Adrenal gland (tissue), 9 donors: ENCODE measurements at regions not wholly inside any gene's neighbourhood (a gene's known extent, or its start where the extent isn't known, plus 50 kb on each side); places are given as distances from the start of the nearest gene placed in this dataset.

ENCODE experiments used
- DNase-seq, 7 donors: peaks; one replicate each; pipeline ENCODE4 v3.0.0-alpha.2; 2019 to 2020
- H3K27ac ChIP-seq, 5 donors: fragments of 200-600 bp; sonication (generic) in 4 of 5; 1 replicate in 3 of 5; 2 replicates in 2 of 5; pipeline versions ENCODE4 v1.5.1 to v1.8.0; 2016 to 2020; ENCODE audit warnings: mild to moderate bottlenecking in 1 of 5
- H3K27me3 ChIP-seq: fragments of 200-600 bp; 2 replicates; pipeline ENCODE4 v1.8.0; 2021
- H3K36me3 ChIP-seq, 2 donors: fragments of 200-600 bp; replicated peaks in 1 of 2; 1 replicate in 1 of 2; 2 replicates in 1 of 2; pipeline versions ENCODE4 v1.5.1 to v1.8.0; 2018 to 2022
- H3K4me1 ChIP-seq, 2 donors: fragments of 200-600 bp; replicated peaks in 1 of 2; 1 replicate in 1 of 2; 2 replicates in 1 of 2; pipeline versions ENCODE4 v1.5.1 to v1.8.0; 2018 to 2021
- H3K4me3 ChIP-seq, 4 donors: fragments of 200-600 bp; sonication (generic) in 3 of 4; one replicate each; pipeline ENCODE4 v1.5.1; 2016 to 2018
- H3K9me3 ChIP-seq, 3 donors: fragments of 200-600 bp; sonication (generic) in 1 of 3; replicated peaks in 1 of 3; 1 replicate in 2 of 3; 2 replicates in 1 of 3; pipeline versions ENCODE4 v1.5.1 to v1.8.0; 2016 to 2021
- POLR2A ChIP-seq, 2 donors: fragments of 450-650 bp; IDR thresholded peaks; one replicate each; pipeline ENCODE4 v1.6.1; 2017; ENCODE audit warnings: antibody characterized with exemption in 2 of 2, mild to moderate bottlenecking in 2 of 2, moderate library complexity in 1 of 2
- WGBS, 4 donors: extraction: QIAGEN DNeasy Blood & Tissue Kit in 2 of 4; methylation state at CpG; one replicate each; pipeline versions ENCODE4 v1.1.5 to v1.1.7; 2013 to 2017; 5-methylcytosine and 5-hydroxymethylcytosine counted together
- intact Hi-C, 2 donors: fragments of 100-400 bp; cut with DNase I; formaldehyde crosslinking; loops; one replicate each; pipeline versions ENCODE4 v1.14.1 to v1.15.0; 2022 to 2023
- TF ChIP-seq, protein P1 (sequence below), 6 experiments: fragments of 450-650 bp in 4 of 6; fragments of 200-600 bp in 2 of 6; sonication (generic) in 1 of 6; IDR thresholded peaks; 1 replicate in 5 of 6; 2 replicates in 1 of 6; pipeline versions ENCODE4 v1.5.1 to v1.8.0; 2016 to 2021; ENCODE audit warnings: antibody characterized with exemption in 6 of 6, mild to moderate bottlenecking in 2 of 6, moderate library complexity in 1 of 6
- donor health status: healthy with polysubstance abuse.
- donor health status: Bipolar disorder and iron deficiency.
- donor health status: DM: yes; HTN: yes; CAD: no.
- donor health status: DM: no; HTN: no; CAD: no.
- donor health status: DM: no; HTN: no; CAD: no.

DNA sequence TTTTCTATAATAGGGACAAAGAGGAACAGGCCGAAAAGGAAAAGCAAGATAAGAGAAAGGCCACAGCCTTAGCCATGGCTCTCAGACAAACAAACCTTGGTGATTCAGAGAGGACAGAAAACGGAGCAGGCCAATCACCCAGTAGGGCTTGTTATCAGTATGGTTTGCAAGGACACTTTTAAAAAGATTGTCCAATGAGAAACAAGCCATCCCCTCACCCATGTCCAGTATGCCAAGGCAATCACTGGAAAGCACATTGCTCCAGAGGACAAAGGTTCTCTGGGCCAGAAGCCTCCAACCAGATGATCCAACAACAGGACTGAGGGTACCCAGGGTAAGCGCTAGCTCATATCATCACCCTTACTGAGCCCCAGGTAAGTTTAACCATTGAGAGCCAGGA, 243.8 kb upstream of the BTG1 start:
- Histone ChIP-seq H3K4me1 (peaks cover 0 to 7% of the 10 kb centered on the region in 2 donors), H3K36me3 (no peaks in the 10 kb centered on the region), H3K27me3 (no peaks in the 10 kb centered on the region), H3K27ac (peak overlapping the region in 2 of 5 donors; percentile 56 to 67), H3K9me3 (peaks cover 0 to 6% (median 0%) of the 10 kb centered on the region in 3 donors), H3K4me3 (no peak overlapping the region)
- intact Hi-C loops: no loop called here
- peak; percentile 41 to 86 (median 67) for DNase-seq
- no peak for TF ChIP-seq POLR2A (IDR thresholded peaks at IDR 0.05)
- TF ChIP-seq, protein P1, sequence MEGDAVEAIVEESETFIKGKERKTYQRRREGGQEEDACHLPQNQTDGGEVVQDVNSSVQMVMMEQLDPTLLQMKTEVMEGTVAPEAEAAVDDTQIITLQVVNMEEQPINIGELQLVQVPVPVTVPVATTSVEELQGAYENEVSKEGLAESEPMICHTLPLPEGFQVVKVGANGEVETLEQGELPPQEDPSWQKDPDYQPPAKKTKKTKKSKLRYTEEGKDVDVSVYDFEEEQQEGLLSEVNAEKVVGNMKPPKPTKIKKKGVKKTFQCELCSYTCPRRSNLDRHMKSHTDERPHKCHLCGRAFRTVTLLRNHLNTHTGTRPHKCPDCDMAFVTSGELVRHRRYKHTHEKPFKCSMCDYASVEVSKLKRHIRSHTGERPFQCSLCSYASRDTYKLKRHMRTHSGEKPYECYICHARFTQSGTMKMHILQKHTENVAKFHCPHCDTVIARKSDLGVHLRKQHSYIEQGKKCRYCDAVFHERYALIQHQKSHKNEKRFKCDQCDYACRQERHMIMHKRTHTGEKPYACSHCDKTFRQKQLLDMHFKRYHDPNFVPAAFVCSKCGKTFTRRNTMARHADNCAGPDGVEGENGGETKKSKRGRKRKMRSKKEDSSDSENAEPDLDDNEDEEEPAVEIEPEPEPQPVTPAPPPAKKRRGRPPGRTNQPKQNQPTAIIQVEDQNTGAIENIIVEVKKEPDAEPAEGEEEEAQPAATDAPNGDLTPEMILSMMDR (IDR thresholded peaks at IDR 0.05): no peak
- 38 to 48% (median 41%) methylated on average over 3 of the region's 3 CpGs for WGBS, 4 donors

DNA sequence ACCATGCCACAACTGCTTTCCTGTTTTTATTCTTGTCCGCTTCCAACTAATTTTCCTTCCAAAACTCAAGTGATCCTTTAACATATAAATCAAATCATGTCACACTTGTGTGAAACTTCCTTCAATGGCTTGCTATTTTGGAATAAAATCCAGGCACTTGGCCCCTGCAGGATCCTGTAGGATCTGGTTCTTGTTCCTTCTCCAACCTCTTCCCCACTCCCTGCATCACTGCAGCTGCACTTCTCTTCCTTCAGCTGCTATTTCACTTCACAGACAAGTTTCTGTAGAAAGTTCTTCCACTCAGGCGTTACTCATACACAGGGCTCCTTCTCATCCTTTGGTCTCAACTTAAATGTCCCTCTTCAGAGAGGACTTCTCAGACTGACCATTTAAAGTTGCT, 239.7 kb upstream of the BTG1 start:
- intact Hi-C loops: no loop called here
- Histone ChIP-seq H3K4me3 (no peak overlapping the region), H3K36me3 (no peaks in the 10 kb centered on the region), H3K27ac (no peak overlapping the region), H3K9me3 (no peaks in the 10 kb centered on the region), H3K4me1 (peaks cover 0 to 7% of the 10 kb centered on the region in 2 donors), H3K27me3 (no peaks in the 10 kb centered on the region)
- DNase-seq: no peak
- 88 to 93% (median 92%) methylated on average over 2 of the region's 2 CpGs for WGBS, 4 donors
- TF ChIP-seq POLR2A (IDR thresholded peaks at IDR 0.05): no peak
- TF ChIP-seq, protein P1 (IDR thresholded peaks at IDR 0.05): no peak

DNA sequence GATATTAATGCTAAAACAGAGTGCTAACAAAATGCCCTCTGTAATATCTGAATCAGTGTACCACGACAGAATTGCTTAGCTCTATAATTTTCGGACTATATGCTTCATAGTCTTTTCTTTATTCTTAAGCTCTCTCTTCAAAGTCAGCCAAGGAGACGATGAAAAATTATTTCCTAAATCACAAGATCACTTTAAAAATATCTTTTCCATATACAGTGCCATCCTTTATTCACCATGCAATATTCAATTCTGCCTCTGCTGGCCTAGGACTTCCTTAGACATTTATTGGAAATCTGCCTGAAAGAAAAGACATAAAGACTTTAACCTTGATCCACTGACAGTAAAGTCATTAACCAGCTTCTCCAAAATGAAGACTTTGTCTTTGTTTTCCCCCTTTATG, 238.9 kb upstream of the BTG1 start:
- no peak overlapping the region for H3K27ac ChIP-seq
- no peaks in the 10 kb centered on the region for H3K36me3 ChIP-seq
- H3K4me1 ChIP-seq: peaks cover 0 to 7% of the 10 kb centered on the region in 2 donors
- TF ChIP-seq POLR2A (IDR thresholded peaks at IDR 0.05): no peak
- TF ChIP-seq, protein P1 (IDR thresholded peaks at IDR 0.05): no peak
- H3K27me3 ChIP-seq: no peaks in the 10 kb centered on the region
- intact Hi-C loops: no loop called here
- no peak overlapping the region for H3K4me3 ChIP-seq
- H3K9me3 ChIP-seq: no peaks in the 10 kb centered on the region
- no peak for DNase-seq
- 70 to 96% (median 87%) methylated on average over 3 of the region's 3 CpGs for WGBS, 4 donors

DNA sequence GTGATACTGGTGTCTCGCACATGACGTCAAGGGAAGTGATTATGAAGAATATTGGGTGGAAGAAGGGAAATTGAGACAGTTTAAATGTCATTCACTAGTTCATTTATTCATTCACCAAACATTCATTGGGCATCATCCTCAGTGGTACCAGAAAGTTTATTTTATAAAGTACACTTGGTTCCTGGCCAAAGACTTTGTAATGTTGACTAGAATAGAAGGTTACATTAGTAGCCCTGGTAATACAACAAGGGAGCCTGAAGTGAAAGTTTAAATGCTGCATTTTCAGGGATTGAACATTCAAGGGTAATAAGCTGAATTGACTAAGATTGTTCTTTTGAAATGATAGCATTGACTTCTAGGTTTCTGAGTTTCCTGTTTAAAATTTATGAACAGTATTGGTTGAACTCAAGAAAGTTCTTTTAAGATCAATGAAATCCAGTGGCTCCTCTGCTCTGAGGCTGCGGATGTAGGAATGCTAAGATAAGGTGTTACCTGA, 236.8 kb upstream of the BTG1 start:
- TF ChIP-seq, protein P1 (IDR thresholded peaks at IDR 0.05): no peak
- TF ChIP-seq POLR2A (IDR thresholded peaks at IDR 0.05): no peak
- intact Hi-C loops: no loop called here

More for the DNA sequence above, 236.8 kb upstream of the BTG1 start:
- Histone ChIP-seq H3K9me3 (no peaks in the 10 kb centered on the region), H3K27ac (no peak overlapping the region), H3K36me3 (no peaks in the 10 kb centered on the region), H3K4me3 (no peak overlapping the region), H3K27me3 (no peaks in the 10 kb centered on the region), H3K4me1 (no peaks in the 10 kb centered on the region)
- no peak for DNase-seq
- WGBS, 4 donors: 94 to 98% (median 97%) methylated on average over 3 of the region's 3 CpGs
